ENCODE measurements at regions not wholly inside any gene's neighbourhood (a gene's known extent, or its start where the extent isn't known, plus 50 kb on each side); places are given as distances from the start of the nearest gene placed in this dataset.

DNA sequence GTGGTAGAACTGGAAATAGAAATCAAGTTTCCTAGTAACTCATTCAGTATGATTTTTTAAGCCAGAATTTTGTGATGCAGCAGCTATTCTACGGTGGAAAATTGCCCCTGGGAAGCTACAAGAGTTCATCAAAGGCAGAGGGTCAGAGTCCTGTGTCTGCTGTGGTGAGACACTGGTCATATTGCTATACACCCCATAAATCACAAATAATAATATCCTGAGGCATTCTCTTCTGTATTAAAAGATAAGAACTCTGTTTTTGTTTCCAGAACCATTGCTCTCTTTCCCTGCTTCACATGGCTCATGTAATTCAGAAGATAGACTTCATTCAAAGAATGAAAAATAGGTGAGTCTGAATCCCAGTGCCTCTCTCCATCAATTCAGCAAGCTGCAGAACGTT is 188.8 kb upstream of the NOCT start:
- intact Hi-C loops (cut with micrococcal nuclease), result no loop called here
- no peak for DNase-seq (ENCODE audit: unreplicated experiment)
- POLR2A ChIA-PET, result interaction anchor here (1.6 kb wide), 1 partner anchor 14 kb away, joined by 3 read pairs; no protein-coding TSS in a partner anchor

DNA sequence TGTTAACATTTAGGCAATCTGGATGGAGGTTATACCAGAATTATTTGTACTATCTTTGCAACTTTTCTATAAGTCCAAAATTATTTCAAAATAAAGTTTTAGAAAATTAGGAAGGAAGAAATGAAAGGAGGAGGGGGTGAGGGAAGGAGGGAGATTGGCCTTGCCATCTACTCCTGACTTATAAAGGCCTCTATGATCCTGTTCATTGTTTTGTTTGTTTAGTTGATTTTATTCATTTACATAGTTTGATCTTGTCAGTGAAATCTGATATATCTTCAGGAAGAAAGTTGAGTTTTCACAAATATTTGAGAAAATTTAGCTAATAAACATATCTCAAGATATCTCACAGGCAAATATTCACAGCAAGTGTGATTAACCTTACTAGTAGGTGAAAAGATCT is 189.3 kb upstream of the NOCT start:
- Mint-ChIP-seq H3K4me1 (ENCODE audit: insufficient read depth, unreplicated experiment) (no peaks in the 10 kb centered on the region), H3K4me3 (ENCODE audit: unreplicated experiment) (no peak overlapping the region), H3K36me3 (ENCODE audit: insufficient read depth, unreplicated experiment) (no peaks in the 10 kb centered on the region), H3K9me3 (ENCODE audit: unreplicated experiment) (no peaks in the 10 kb centered on the region), H3K27ac (ENCODE audit: low read depth, unreplicated experiment) (no peak overlapping the region), H3K27me3 (ENCODE audit: insufficient read depth, unreplicated experiment) (no peaks in the 10 kb centered on the region)
- no TSS peak for BruUV-seq (replicated peaks)
- POLR2A ChIA-PET, result interaction anchor here (1.6 kb wide), 1 partner anchor 14 kb away, joined by 3 read pairs; no protein-coding TSS in a partner anchor
- no peak for DNase-seq (ENCODE audit: unreplicated experiment)
- TF ChIP-seq, protein P1, sequence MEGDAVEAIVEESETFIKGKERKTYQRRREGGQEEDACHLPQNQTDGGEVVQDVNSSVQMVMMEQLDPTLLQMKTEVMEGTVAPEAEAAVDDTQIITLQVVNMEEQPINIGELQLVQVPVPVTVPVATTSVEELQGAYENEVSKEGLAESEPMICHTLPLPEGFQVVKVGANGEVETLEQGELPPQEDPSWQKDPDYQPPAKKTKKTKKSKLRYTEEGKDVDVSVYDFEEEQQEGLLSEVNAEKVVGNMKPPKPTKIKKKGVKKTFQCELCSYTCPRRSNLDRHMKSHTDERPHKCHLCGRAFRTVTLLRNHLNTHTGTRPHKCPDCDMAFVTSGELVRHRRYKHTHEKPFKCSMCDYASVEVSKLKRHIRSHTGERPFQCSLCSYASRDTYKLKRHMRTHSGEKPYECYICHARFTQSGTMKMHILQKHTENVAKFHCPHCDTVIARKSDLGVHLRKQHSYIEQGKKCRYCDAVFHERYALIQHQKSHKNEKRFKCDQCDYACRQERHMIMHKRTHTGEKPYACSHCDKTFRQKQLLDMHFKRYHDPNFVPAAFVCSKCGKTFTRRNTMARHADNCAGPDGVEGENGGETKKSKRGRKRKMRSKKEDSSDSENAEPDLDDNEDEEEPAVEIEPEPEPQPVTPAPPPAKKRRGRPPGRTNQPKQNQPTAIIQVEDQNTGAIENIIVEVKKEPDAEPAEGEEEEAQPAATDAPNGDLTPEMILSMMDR (IDR thresholded peaks at IDR 0.05; ENCODE audit: unreplicated experiment), result no peak
- intact Hi-C loops (cut with micrococcal nuclease), result no loop called here
- CTCF ChIA-PET, result interaction anchor here (0.6 kb wide), 2 partner anchors 23 to 225 kb away, joined by 3 read pairs; no protein-coding TSS in a partner anchor

More for the DNA sequence above, 188.8 kb upstream of the NOCT start:
- TF ChIP-seq, protein P1 (IDR thresholded peaks at IDR 0.05; ENCODE audit: unreplicated experiment), result no peak
- CTCF ChIA-PET, result no interaction called here
- Mint-ChIP-seq H3K36me3 (ENCODE audit: insufficient read depth, unreplicated experiment) (no peaks in the 10 kb centered on the region), H3K27ac (ENCODE audit: low read depth, unreplicated experiment) (no peak overlapping the region), H3K4me1 (ENCODE audit: insufficient read depth, unreplicated experiment) (no peaks in the 10 kb centered on the region), H3K27me3 (ENCODE audit: insufficient read depth, unreplicated experiment) (no peaks in the 10 kb centered on the region), H3K4me3 (ENCODE audit: unreplicated experiment) (no peak overlapping the region), H3K9me3 (ENCODE audit: unreplicated experiment) (no peaks in the 10 kb centered on the region)
- BruUV-seq (replicated peaks), result no TSS peak

DNA sequence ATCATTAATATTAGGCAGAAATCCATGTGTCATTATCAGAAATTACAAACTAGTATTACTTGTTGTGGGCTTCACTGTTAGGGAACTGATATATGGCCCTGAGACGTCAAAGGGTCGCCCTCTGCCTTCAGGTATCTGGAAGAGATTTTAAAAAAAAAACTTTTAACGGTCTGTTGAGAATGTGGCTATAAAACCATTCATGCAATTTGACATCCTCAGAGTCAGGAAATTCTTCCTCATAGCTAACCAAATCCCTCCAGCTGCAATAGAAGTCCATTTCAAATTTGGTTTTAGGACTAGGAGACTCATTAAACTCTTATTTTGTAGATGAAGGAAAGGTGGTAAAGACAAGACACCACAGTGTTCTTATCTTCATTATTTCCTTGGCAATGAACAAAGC is 194.2 kb upstream of the NOCT start:
- no peak overlapping the region for H3K27ac Mint-ChIP-seq (ENCODE audit: low read depth, unreplicated experiment)
- H3K36me3 Mint-ChIP-seq (ENCODE audit: insufficient read depth, unreplicated experiment), result no peaks in the 10 kb centered on the region
- no peak for DNase-seq (ENCODE audit: unreplicated experiment)
- no TSS peak for BruUV-seq (replicated peaks)
- no peaks in the 10 kb centered on the region for H3K4me1 Mint-ChIP-seq (ENCODE audit: insufficient read depth, unreplicated experiment)
- intact Hi-C loops (cut with micrococcal nuclease), result no loop called here
- CTCF ChIA-PET, result interaction anchor here (0.5 kb wide), 1 partner anchor 309 kb away, joined by 3 read pairs; no protein-coding TSS in a partner anchor
- POLR2A ChIA-PET, result no interaction called here
- TF ChIP-seq, protein P1 (IDR thresholded peaks at IDR 0.05; ENCODE audit: unreplicated experiment), result no peak
- H3K27me3 Mint-ChIP-seq (ENCODE audit: insufficient read depth, unreplicated experiment), result no peaks in the 10 kb centered on the region
- H3K4me3 Mint-ChIP-seq (ENCODE audit: unreplicated experiment), result no peak overlapping the region
- H3K9me3 Mint-ChIP-seq (ENCODE audit: unreplicated experiment), result no peaks in the 10 kb centered on the region

DNA sequence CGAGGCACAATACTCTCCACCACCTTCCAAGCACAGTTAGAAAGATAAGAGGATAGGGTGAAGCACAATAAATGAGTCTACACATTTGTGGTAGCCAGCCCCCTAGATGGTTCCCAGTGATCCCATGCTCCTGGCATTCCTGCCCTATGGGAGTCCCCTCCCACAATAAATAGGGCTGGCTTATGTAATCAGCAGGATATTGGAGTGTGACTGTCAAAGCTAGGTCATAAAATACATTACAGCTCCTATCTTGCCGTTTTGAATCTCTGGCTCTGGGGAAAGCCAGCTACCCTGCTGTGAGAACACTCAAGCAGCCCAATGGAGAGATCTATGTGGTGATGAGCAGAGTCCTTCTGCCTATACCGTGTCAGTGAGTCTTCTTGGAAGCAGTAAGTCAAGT is 198.7 kb upstream of the NOCT start:
- CTCF ChIA-PET, result no interaction called here
- Mint-ChIP-seq H3K27me3 (ENCODE audit: insufficient read depth, unreplicated experiment) (no peaks in the 10 kb centered on the region), H3K27ac (ENCODE audit: low read depth, unreplicated experiment) (no peak overlapping the region), H3K4me3 (ENCODE audit: unreplicated experiment) (no peak overlapping the region), H3K4me1 (ENCODE audit: insufficient read depth, unreplicated experiment) (no peaks in the 10 kb centered on the region), H3K9me3 (ENCODE audit: unreplicated experiment) (no peaks in the 10 kb centered on the region), H3K36me3 (ENCODE audit: insufficient read depth, unreplicated experiment) (no peaks in the 10 kb centered on the region)
- intact Hi-C loops (cut with micrococcal nuclease), result no loop called here
- no TSS peak for BruUV-seq (replicated peaks)
- no peak for DNase-seq (ENCODE audit: unreplicated experiment)
- TF ChIP-seq, protein P1 (IDR thresholded peaks at IDR 0.05; ENCODE audit: unreplicated experiment), result no peak
- POLR2A ChIA-PET, result no interaction called here

Data from MCF 10A (cell line).